ENCODE measurements at regions not wholly inside any gene's neighbourhood (a gene's known extent, or its start where the extent isn't known, plus 50 kb on each side); places are given as distances from the start of the nearest gene placed in this dataset.

GRCh38 chr4:38207110-38207457, 246.9 kb downstream of the PTTG2 start:
- Histone ChIP-seq H3K4me3 (ENCODE audit: low read depth, low read length) (no peak overlapping the region), H3K27me3 (ENCODE audit: insufficient read depth, low read depth, severe bottlenecking) (no peaks in the 10 kb centered on the region), H3K9me3 (ENCODE audit: severe bottlenecking) (no peaks in the 10 kb centered on the region), H3K27ac (no peak overlapping the region), H3K36me3 (no peaks in the 10 kb centered on the region)
- no peak for TF ChIP-seq CTCF (IDR thresholded peaks at IDR 0.05; ENCODE audit: low read depth, low read length)
- DNase-seq = no peak

GRCh38 chr4:38209654-38210053, 249.5 kb downstream of the PTTG2 start:
- Histone ChIP-seq H3K36me3 (no peaks in the 10 kb centered on the region), H3K9me3 (ENCODE audit: severe bottlenecking) (no peaks in the 10 kb centered on the region), H3K27ac (no peak overlapping the region), H3K4me3 (ENCODE audit: low read depth, low read length) (no peak overlapping the region), H3K27me3 (ENCODE audit: insufficient read depth, low read depth, severe bottlenecking) (no peaks in the 10 kb centered on the region)
- DNase-seq = no peak
- no peak for TF ChIP-seq CTCF (IDR thresholded peaks at IDR 0.05; ENCODE audit: low read depth, low read length)

GRCh38 chr4:38210396-38211114, 250.4 kb downstream of the PTTG2 start:
- Histone ChIP-seq H3K9me3 (ENCODE audit: severe bottlenecking) (no peaks in the 10 kb centered on the region), H3K27me3 (ENCODE audit: insufficient read depth, low read depth, severe bottlenecking) (no peaks in the 10 kb centered on the region), H3K36me3 (no peaks in the 10 kb centered on the region), H3K4me3 (ENCODE audit: low read depth, low read length) (no peak overlapping the region), H3K27ac (no peak overlapping the region)
- no peak for DNase-seq
- no peak for TF ChIP-seq CTCF (IDR thresholded peaks at IDR 0.05; ENCODE audit: low read depth, low read length)

GRCh38 chr4:38211885-38212284, 251.7 kb downstream of the PTTG2 start:
- no peaks in the 10 kb centered on the region for H3K27me3 ChIP-seq (ENCODE audit: insufficient read depth, low read depth, severe bottlenecking)
- H3K36me3 ChIP-seq = no peaks in the 10 kb centered on the region
- no peaks in the 10 kb centered on the region for H3K9me3 ChIP-seq (ENCODE audit: severe bottlenecking)
- DNase-seq = no peak
- H3K4me3 ChIP-seq (ENCODE audit: low read depth, low read length) = no peak overlapping the region
- no peak for TF ChIP-seq CTCF (IDR thresholded peaks at IDR 0.05; ENCODE audit: low read depth, low read length)
- no peak overlapping the region for H3K27ac ChIP-seq

GRCh38 chr4:38213083-38213805, 253.0 kb downstream of the PTTG2 start:
- DNase-seq = no peak
- Histone ChIP-seq H3K9me3 (ENCODE audit: severe bottlenecking) (no peaks in the 10 kb centered on the region), H3K36me3 (no peaks in the 10 kb centered on the region)

More at GRCh38 chr4:38213083-38213805, 253.0 kb downstream of the PTTG2 start:
- H3K27ac ChIP-seq = no peak overlapping the region
- no peak for TF ChIP-seq CTCF (IDR thresholded peaks at IDR 0.05; ENCODE audit: low read depth, low read length)
- no peaks in the 10 kb centered on the region for H3K27me3 ChIP-seq (ENCODE audit: insufficient read depth, low read depth, severe bottlenecking)
- no peak overlapping the region for H3K4me3 ChIP-seq (ENCODE audit: low read depth, low read length)

All from WERI-Rb-1 (cell line).